GM23338 (cell line): ENCODE measurements at regions not wholly inside any gene's neighbourhood (a gene's known extent, or its start where the extent isn't known, plus 50 kb on each side); places are given as distances from the start of the nearest gene placed in this dataset.
A peak's percentile ranks its signal among the peaks of the same experiment; 100 is the strongest.

ENCODE experiments used
- ATAC-seq: fragments of 200-7000 bp; cut with Tn5 transposase; 3 replicates; pipeline ENCODE4 v1.9.1; 2020
- DNase-seq: peaks from one replicate; pipeline ENCODE4 v3.0.0-alpha.2; 2015; ENCODE audit warnings: low spot score
- H2AFZ ChIP-seq: fragments of 200-600 bp; sonication (generic); 2 replicates; pipeline ENCODE4 v1.8.0; 2016; ENCODE audit warnings: antibody characterized with exemption, mild to moderate bottlenecking, moderate library complexity
- H3F3A ChIP-seq: fragments of 200-600 bp; sonication (generic); replicated peaks from 2 replicates; pipeline ENCODE4 v1.8.0; 2017; ENCODE audit warnings: antibody characterized with exemption, mixed run types, low read depth
- H3K27ac ChIP-seq: fragments of 200-600 bp; sonication (generic); 2 replicates; pipeline ENCODE4 v1.6.1; 2016; ENCODE audit warnings: low read depth
- H3K27me3 ChIP-seq: fragments of 200-600 bp; sonication (generic); 2 replicates; pipeline ENCODE4 v1.8.0; 2016; ENCODE audit warnings: mild to moderate bottlenecking, mixed run types, moderate library complexity; ENCODE audit not compliant: insufficient read depth
- H3K36me3 ChIP-seq: fragments of 200-600 bp; sonication (generic); 2 replicates; pipeline ENCODE4 v1.8.0; 2016; ENCODE audit warnings: mild to moderate bottlenecking; ENCODE audit not compliant: insufficient read depth
- H3K4me1 ChIP-seq: fragments of 200-600 bp; sonication (generic); 2 replicates; pipeline ENCODE4 v1.8.0; 2016; ENCODE audit warnings: mild to moderate bottlenecking, moderate library complexity; ENCODE audit not compliant: insufficient read depth
- H3K4me2 ChIP-seq: fragments of 200-600 bp; sonication (generic); 2 replicates; pipeline ENCODE4 v1.7.1; 2017; ENCODE audit warnings: mixed run types
- H3K4me3 ChIP-seq: fragments of 200-600 bp; sonication (generic); 2 replicates; pipeline ENCODE4 v1.6.1; 2016; ENCODE audit warnings: mixed run types
- H3K79me2 ChIP-seq: fragments of 200-600 bp; sonication (generic); replicated peaks from 2 replicates; pipeline ENCODE4 v1.8.0; 2017; ENCODE audit warnings: mild to moderate bottlenecking; ENCODE audit not compliant: insufficient read depth
- H3K9me2 ChIP-seq: fragments of 200-600 bp; sonication (generic); 2 replicates; pipeline ENCODE4 v1.8.0; 2017; ENCODE audit not compliant: insufficient read depth
- H4K20me1 ChIP-seq: fragments of 200-600 bp; sonication (generic); replicated peaks from 2 replicates; pipeline ENCODE4 v1.8.0; 2017; ENCODE audit warnings: mild to moderate bottlenecking; ENCODE audit not compliant: insufficient read depth
- H3K27ac Mint-ChIP-seq: 2 replicates; pipeline ENCODE4 v1.8.0; 2020; ENCODE audit warnings: inconsistent platforms, mild to moderate bottlenecking, moderate library complexity, mixed read lengths
- H3K27me3 Mint-ChIP-seq: 3 replicates; pipeline ENCODE4 v1.8.0; 2022; ENCODE audit warnings: low read depth, mild to moderate bottlenecking, moderate library complexity, mixed read lengths, inconsistent platforms; ENCODE audit not compliant: insufficient read depth, poor library complexity
- H3K36me3 Mint-ChIP-seq: 3 replicates; pipeline ENCODE4 v1.8.0; 2021; ENCODE audit warnings: low read depth, mild to moderate bottlenecking, inconsistent platforms, moderate library complexity, mixed read lengths
- H3K4me1 Mint-ChIP-seq: 3 replicates; pipeline ENCODE4 v1.8.0; 2020; ENCODE audit warnings: mild to moderate bottlenecking, inconsistent platforms, mixed read lengths
- H3K4me3 Mint-ChIP-seq: 3 replicates; pipeline ENCODE4 v1.8.0; 2021; ENCODE audit warnings: moderate library complexity, mild to moderate bottlenecking, inconsistent platforms, mixed read lengths
- H3K9me3 Mint-ChIP-seq: 3 replicates; pipeline ENCODE4 v1.8.0; 2020; ENCODE audit warnings: moderate library complexity, mild to moderate bottlenecking, inconsistent platforms, mixed read lengths
- CREB1 ChIP-seq: fragments of 250-450 bp; sonication (Bioruptor Pico); IDR thresholded peaks from 2 replicates; pipeline ENCODE4 v1.5.0; 2020; ENCODE audit warnings: low read depth, mild to moderate bottlenecking, moderate library complexity
- EZH2 ChIP-seq: fragments of 200-600 bp; sonication (generic); IDR thresholded peaks from one replicate; pipeline ENCODE4 v1.8.0; 2017; ENCODE audit warnings: antibody characterized with exemption, mild to moderate bottlenecking, low read depth; ENCODE audit not compliant: unreplicated experiment
- EZH2phosphoT487 ChIP-seq: fragments of 200-600 bp; sonication (generic); IDR thresholded peaks from one replicate; pipeline ENCODE4 v1.8.1; 2018; ENCODE audit warnings: antibody characterized with exemption; ENCODE audit not compliant: unreplicated experiment
- JUNB ChIP-seq: IDR thresholded peaks from one replicate; pipeline ENCODE4 v1.6.1; 2016; ENCODE audit warnings: antibody characterized with exemption; ENCODE audit not compliant: unreplicated experiment
- NANOG ChIP-seq: IDR thresholded peaks from 2 replicates; pipeline ENCODE4 v1.6.1; 2016; ENCODE audit warnings: antibody characterized with exemption, borderline replicate concordance
- POLR2AphosphoS5 ChIP-seq: IDR thresholded peaks from 2 replicates; pipeline ENCODE4 v1.6.1; 2016; ENCODE audit warnings: antibody characterized with exemption, low read depth
- REST ChIP-seq: IDR thresholded peaks from one replicate; pipeline ENCODE4 v1.6.1; 2018; ENCODE audit warnings: antibody characterized with exemption; ENCODE audit not compliant: unreplicated experiment
- STAT1 ChIP-seq: IDR thresholded peaks from one replicate; pipeline ENCODE4 v1.6.1; 2016; ENCODE audit warnings: antibody characterized with exemption; ENCODE audit not compliant: unreplicated experiment
- ZNF114 ChIP-seq: fragments of 250-450 bp; sonication (Bioruptor Pico); IDR thresholded peaks from 2 replicates; pipeline ENCODE4 v1.5.0; 2020; ENCODE audit warnings: mild to moderate bottlenecking, moderate library complexity
- ZNF331 ChIP-seq: fragments of 250-450 bp; sonication (Bioruptor Pico); IDR thresholded peaks from 2 replicates; pipeline ENCODE4 v1.5.0; 2020; ENCODE audit warnings: low read depth, mild to moderate bottlenecking, moderate library complexity
- TF ChIP-seq, protein P1 (sequence below): IDR thresholded peaks from 2 replicates; pipeline ENCODE4 v1.6.1; 2016; ENCODE audit warnings: antibody characterized with exemption

DNA sequence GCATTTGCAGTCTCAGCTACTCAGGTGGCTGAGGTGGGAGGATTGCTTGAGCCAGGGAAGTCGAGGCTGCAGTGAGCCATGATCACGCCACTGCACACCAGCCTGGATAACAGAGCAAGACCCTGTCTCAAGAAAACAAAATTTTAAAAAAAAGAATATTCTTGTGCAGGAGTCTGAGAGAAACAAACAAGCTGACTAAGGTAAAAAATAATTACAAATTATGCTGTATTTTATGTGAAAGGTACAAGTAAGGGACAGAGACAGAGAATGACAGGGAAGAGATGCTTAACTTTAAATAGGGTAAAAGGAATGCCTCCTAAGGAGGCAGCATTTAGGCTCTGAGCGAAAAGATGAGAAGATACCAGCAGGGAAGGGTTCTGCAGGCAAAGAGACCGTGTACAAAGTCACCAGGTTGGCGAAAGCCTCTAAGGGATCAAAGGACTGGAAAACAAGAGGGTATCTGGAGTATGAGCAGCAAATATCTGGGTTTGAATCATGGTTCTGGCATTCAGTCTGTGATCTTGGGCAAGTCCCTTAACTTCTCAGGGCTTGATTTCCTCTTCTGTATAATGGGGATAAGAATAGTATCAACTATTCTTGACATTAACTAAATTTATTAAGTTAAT lies 106.2 kb upstream of the RHOBTB1 start (continued):
- TF ChIP-seq, protein P1, sequence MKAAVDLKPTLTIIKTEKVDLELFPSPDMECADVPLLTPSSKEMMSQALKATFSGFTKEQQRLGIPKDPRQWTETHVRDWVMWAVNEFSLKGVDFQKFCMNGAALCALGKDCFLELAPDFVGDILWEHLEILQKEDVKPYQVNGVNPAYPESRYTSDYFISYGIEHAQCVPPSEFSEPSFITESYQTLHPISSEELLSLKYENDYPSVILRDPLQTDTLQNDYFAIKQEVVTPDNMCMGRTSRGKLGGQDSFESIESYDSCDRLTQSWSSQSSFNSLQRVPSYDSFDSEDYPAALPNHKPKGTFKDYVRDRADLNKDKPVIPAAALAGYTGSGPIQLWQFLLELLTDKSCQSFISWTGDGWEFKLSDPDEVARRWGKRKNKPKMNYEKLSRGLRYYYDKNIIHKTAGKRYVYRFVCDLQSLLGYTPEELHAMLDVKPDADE, result no peak
- TF ChIP-seq POLR2AphosphoS5 (no peak), CREB1 (no peak), ZNF114 (no peak), EZH2phosphoT487 (no peak)

- no peaks in the 10 kb centered on the region for H3K79me2 ChIP-seq
- no peak overlapping the region for H3K27ac ChIP-seq
- H3K27me3 Mint-ChIP-seq, result no peaks in the 10 kb centered on the region
Observed at GRCh38 chr10:61049386-61049785, 105.4 kb upstream of the RHOBTB1 start.

GRCh38 chr10:61047788-61048560 lies 104.0 kb upstream of the RHOBTB1 start:
- peaks cover under 1% of the 10 kb centered on the region; the same call in 1 of the 2 replicates for H3K9me2 ChIP-seq
- no peak overlapping the region for H3K4me2 ChIP-seq
- no peak for DNase-seq
- Mint-ChIP-seq H3K4me1 (peaks cover 12% of the 10 kb centered on the region; the same call in 2 of the 3 replicates), H3K9me3 (no peaks in the 10 kb centered on the region), H3K27me3 (peaks cover under 1% of the 10 kb centered on the region), H3K4me3 (no peak overlapping the region), H3K36me3 (no peaks in the 10 kb centered on the region), H3K27ac (no peak overlapping the region)
- H4K20me1 ChIP-seq, result no peaks in the 10 kb centered on the region
- H3K4me3 ChIP-seq, result no peak overlapping the region
- no peaks in the 10 kb centered on the region for H3F3A ChIP-seq
- no peak overlapping the region for H3K27ac ChIP-seq
- 0 out of 2 replicates have a peak overlapping the region, but pooled peaks have one; percentile 29 for H2AFZ ChIP-seq
- no peaks in the 10 kb centered on the region for H3K27me3 ChIP-seq
- no peaks in the 10 kb centered on the region for H3K79me2 ChIP-seq
- no peaks in the 10 kb centered on the region for H3K36me3 ChIP-seq
- no peak for ATAC-seq
- H3K4me1 ChIP-seq, result peaks cover 3% of the 10 kb centered on the region; the same call in 1 of the 2 replicates
- TF ChIP-seq POLR2AphosphoS5 (no peak), CREB1 (no peak), JUNB (no peak), ZNF114 (no peak), ZNF331 (no peak), REST (no peak), NANOG (no peak), EZH2 (no peak), STAT1 (no peak), EZH2phosphoT487 (no peak)
- TF ChIP-seq, protein P1, result no peak

More at GRCh38 chr10:61049386-61049785, 105.4 kb upstream of the RHOBTB1 start:
- 0 out of 2 replicates have a peak, but pooled peaks cover 5% of the 10 kb centered on the region for H3K4me1 ChIP-seq
- TF ChIP-seq ZNF114 (no peak), STAT1 (no peak)
- no peak overlapping the region for H3K4me3 Mint-ChIP-seq
- H3K27me3 ChIP-seq, result no peaks in the 10 kb centered on the region
- H3K9me2 ChIP-seq, result peaks cover 14% of the 10 kb centered on the region
- no peak overlapping the region for H3K4me2 ChIP-seq
- no peaks in the 10 kb centered on the region for H4K20me1 ChIP-seq
- H3K4me3 ChIP-seq, result no peak overlapping the region
- peaks cover 12% of the 10 kb centered on the region; the same call in 2 of the 3 replicates for H3K4me1 Mint-ChIP-seq
- H3K36me3 ChIP-seq, result no peaks in the 10 kb centered on the region
- no peaks in the 10 kb centered on the region for H3K36me3 Mint-ChIP-seq
- no peak overlapping the region for H2AFZ ChIP-seq
- H3K27ac Mint-ChIP-seq, result no peak overlapping the region
- no peaks in the 10 kb centered on the region for H3F3A ChIP-seq
- no peak for DNase-seq
- no peak for ATAC-seq
- no peaks in the 10 kb centered on the region for H3K9me3 Mint-ChIP-seq
